Adipocyte (in vitro differentiated cells): ENCODE measurements at regions not wholly inside any gene's neighbourhood (a gene's known extent, or its start where the extent isn't known, plus 50 kb on each side); places are given as distances from the start of the nearest gene placed in this dataset.

Experiments used
- DNase-seq: peaks from one replicate; pipeline ENCODE4 v3.0.0-alpha.2; 2015; ENCODE audit warnings: low read depth
- H3K27me3 ChIP-seq: replicated peaks from 2 replicates; pipeline ENCODE4 v1.7.0; 2013; ENCODE audit warnings: mild to moderate bottlenecking, low read length, moderate library complexity; ENCODE audit not compliant: control insufficient read depth, insufficient read depth
- H3K36me3 ChIP-seq: 2 replicates; pipeline ENCODE4 v1.7.0; 2013; ENCODE audit warnings: low read length, mild to moderate bottlenecking, moderate library complexity; ENCODE audit not compliant: control insufficient read depth, insufficient read depth, severe bottlenecking
- H3K4me1 ChIP-seq: 2 replicates; pipeline ENCODE4 v1.7.0; 2013; ENCODE audit warnings: mild to moderate bottlenecking, low read length, moderate library complexity; ENCODE audit not compliant: control insufficient read depth, insufficient read depth
- H3K4me3 ChIP-seq: 2 replicates; pipeline ENCODE4 v1.7.0; 2013; ENCODE audit warnings: mild to moderate bottlenecking, low read length, moderate library complexity
- H3K9ac ChIP-seq: 2 replicates; pipeline ENCODE4 v1.7.0; 2013; ENCODE audit warnings: mild to moderate bottlenecking, low read length, moderate library complexity
- H3K9me3 ChIP-seq: 2 replicates; pipeline ENCODE4 v1.7.0; 2013; ENCODE audit warnings: mild to moderate bottlenecking, low read length, moderate library complexity; ENCODE audit not compliant: control insufficient read depth

DNA sequence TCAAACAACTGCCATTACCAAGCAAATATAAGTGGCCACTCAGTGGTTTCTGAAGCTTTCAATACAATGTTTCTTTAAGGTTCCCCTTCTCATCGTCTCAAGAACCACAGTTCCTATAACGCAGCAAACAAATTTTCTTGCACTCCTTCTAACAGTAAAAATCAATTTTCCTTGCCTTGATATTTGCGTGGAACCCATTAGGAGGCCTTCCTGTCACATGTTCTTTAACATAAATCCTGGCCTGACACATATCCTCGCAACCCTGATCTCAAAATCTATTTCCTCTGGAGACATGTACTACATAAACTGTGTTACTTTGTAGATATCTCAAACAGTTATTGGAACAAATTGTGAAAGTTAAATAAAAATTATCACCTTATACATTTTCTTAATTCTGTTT is 65.9 kb upstream of the MANEA start:
- Histone ChIP-seq H3K4me1 (peaks cover 9% of the 10 kb centered on the region), H3K4me3 (no peak overlapping the region), H3K9ac (no peak overlapping the region), H3K27me3 (no peaks in the 10 kb centered on the region), H3K9me3 (no peaks in the 10 kb centered on the region), H3K36me3 (no peaks in the 10 kb centered on the region)
- DNase-seq, result no peak

DNA sequence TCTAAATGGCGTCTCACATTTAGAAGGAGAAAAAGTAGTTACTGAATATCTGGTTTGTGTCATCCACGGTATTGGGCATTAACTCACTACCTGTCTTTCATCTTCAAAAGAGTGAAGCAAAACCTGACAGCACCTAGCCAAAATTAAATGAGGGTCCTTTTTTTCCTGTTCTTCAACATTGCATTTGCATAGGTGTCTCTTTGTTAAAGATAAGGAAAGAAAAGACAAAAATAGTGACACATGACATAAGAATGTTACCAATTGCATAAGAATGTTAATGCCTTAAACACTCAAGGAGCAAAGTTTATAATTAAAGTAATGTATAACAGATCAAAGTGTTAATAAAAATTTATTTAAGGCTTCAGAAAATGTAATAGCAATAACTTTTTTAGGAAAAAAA is 61.4 kb upstream of the MANEA start:
- no peak overlapping the region for H3K4me3 ChIP-seq
- no peak for DNase-seq
- H3K4me1 ChIP-seq, result no peaks in the 10 kb centered on the region
- no peaks in the 10 kb centered on the region for H3K27me3 ChIP-seq
- no peak overlapping the region for H3K9ac ChIP-seq
- no peaks in the 10 kb centered on the region for H3K36me3 ChIP-seq
- H3K9me3 ChIP-seq, result no peaks in the 10 kb centered on the region

DNA sequence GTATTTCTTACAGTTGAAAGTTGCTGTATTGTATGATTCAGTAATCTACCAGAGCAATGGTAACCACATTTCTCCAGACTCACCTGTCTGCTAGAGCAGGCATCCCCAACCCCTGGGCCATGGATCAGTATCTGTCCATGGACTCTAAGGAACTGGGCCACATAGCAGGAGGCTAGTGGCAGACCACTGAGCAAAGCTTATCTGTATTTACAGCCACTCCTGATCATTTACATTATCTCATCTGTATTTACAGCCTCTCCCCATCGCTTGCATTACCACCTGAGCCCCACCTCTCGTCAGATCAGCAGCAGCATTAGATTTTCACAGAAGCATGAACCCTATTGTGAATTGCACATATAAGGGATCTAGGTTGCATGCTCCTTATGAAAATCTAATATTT is 60.3 kb upstream of the MANEA start:
- no peak overlapping the region for H3K9ac ChIP-seq
- no peaks in the 10 kb centered on the region for H3K4me1 ChIP-seq
- no peaks in the 10 kb centered on the region for H3K27me3 ChIP-seq
- DNase-seq, result no peak
- H3K9me3 ChIP-seq, result no peaks in the 10 kb centered on the region
- H3K4me3 ChIP-seq, result no peak overlapping the region
- H3K36me3 ChIP-seq, result no peaks in the 10 kb centered on the region

DNA sequence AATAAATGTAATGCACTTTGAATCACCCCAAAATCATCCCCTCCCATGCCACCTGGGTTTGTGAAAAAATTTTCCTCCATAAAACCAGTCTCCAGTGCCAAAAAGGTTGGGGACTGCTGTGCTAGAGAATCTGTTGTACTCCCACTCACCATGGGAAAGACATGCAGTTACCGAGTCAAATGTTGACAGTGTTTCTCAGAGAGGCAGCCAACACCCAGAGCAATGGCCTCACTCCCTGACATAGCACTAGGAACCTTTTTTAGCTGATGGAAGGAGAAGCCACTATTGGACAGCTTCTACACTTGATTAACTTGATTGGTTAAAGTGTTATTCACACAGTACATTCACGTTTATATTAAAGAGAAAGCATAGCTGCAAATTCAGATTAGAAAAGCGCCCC is 59.8 kb upstream of the MANEA start:
- no peaks in the 10 kb centered on the region for H3K36me3 ChIP-seq
- H3K4me1 ChIP-seq, result no peaks in the 10 kb centered on the region
- H3K4me3 ChIP-seq, result no peak overlapping the region
- H3K9ac ChIP-seq, result no peak overlapping the region
- no peak for DNase-seq
- H3K27me3 ChIP-seq, result no peaks in the 10 kb centered on the region
- H3K9me3 ChIP-seq, result no peaks in the 10 kb centered on the region

DNA sequence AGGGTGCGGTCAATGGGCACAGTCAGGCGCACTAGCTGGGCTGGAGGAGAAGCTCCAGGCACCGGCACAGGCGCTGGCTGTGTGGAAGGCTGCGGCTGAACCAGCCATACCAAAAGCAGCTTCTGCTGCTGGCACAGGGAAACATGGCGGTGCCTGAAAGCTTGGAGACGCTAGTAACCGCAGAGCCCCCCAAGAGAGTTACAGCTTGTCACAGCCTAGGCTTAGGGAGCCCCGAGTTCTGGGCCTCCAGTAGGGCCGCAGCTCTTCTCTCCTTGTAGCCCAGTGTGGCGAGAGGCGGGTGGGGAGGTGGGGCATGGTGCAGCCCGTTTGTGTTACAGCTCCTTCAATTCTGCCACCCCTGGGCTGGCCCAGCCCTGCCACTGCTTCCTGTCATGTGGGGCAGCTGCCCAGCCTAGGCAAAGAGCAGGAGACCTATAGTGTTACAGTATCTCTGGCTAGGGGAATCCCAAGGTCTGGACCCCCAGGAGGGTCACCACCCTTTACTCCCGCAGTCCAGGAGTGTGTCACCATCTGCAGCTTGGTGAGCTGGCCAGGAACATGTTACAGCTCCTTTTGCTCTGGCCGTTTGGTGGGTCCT is 58.6 kb upstream of the MANEA start:
- Histone ChIP-seq H3K4me3 (no peak overlapping the region), H3K27me3 (no peaks in the 10 kb centered on the region), H3K9ac (no peak overlapping the region), H3K4me1 (no peaks in the 10 kb centered on the region), H3K36me3 (no peaks in the 10 kb centered on the region), H3K9me3 (no peaks in the 10 kb centered on the region)
- DNase-seq, result no peak

DNA sequence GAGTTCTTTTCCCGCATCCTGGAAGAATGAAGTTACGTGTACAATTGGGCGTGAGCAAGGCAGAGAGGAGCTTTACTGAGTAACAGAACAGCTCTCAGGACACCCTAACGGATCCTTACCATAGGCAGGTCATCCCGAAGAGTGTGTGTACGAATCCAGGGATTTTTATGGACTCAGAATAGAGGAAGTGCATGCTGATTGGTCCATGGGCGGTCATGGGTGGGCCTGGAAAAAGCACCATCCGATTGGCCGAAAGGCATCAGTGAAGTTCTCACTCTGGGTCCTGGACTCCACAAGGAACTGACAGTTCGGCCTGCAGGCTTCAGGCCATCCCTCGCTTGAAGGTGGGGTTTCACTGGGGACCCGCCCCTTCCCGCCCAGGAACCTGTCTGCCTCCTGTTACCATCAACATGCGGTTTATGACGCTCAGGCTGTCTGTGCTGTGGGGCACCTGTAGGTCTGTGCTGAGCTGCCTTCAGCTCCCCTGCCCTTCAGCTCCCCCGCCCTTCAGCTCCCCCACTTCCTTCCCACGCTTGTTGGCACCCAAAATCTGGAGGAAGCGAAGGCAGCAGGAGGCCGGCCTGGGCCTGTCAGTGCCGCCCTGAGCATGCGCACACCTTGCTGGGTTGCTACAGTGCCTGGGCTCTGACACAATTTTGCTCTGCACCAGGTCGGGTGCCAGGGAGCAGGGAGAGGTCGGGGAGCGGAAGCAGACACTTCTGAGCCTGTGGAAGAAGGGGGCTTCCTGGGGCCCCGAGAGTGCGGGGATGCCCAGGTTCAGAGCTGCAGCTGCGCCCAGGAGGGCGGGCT is 57.9 kb upstream of the MANEA start:
- Histone ChIP-seq H3K9me3 (no peaks in the 10 kb centered on the region), H3K9ac (no peak overlapping the region), H3K36me3 (no peaks in the 10 kb centered on the region), H3K4me3 (no peak overlapping the region), H3K27me3 (no peaks in the 10 kb centered on the region), H3K4me1 (no peaks in the 10 kb centered on the region)
- DNase-seq, result no peak

DNA sequence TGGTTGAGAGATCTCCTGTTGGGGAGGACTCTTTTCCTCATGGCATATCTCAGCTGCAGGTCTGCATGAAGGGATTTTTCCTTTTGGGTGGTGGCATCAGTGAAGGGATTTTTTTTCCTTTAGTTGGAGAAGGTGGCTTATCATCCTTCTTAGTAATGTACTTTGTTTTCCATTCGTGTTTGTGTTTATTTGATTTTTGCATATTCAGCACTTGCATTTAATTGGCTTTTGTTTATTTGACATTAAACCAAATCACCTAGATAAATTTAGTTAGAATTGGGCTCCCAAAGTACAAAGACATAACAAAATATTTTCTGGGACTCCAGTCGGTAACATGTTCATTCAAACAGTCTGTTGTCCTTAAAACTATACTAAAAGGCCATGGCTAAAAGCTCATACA is 56.2 kb upstream of the MANEA start:
- H3K36me3 ChIP-seq, result no peaks in the 10 kb centered on the region
- H3K27me3 ChIP-seq, result no peaks in the 10 kb centered on the region
- no peak for DNase-seq
- no peak overlapping the region for H3K4me3 ChIP-seq
- H3K9me3 ChIP-seq, result no peaks in the 10 kb centered on the region
- no peak overlapping the region for H3K9ac ChIP-seq
- H3K4me1 ChIP-seq, result no peaks in the 10 kb centered on the region
